GM23338 (cell line): ENCODE measurements at regions not wholly inside any gene's neighbourhood (a gene's known extent, or its start where the extent isn't known, plus 50 kb on each side); places are given as distances from the start of the nearest gene placed in this dataset.

Source experiments
- ATAC-seq: fragments of 200-7000 bp; cut with Tn5 transposase; 3 replicates; pipeline ENCODE4 v1.9.1; 2020
- DNase-seq: peaks from one replicate; pipeline ENCODE4 v3.0.0-alpha.2; 2015; ENCODE audit warnings: low spot score
- H2AFZ ChIP-seq: fragments of 200-600 bp; sonication (generic); 2 replicates; pipeline ENCODE4 v1.8.0; 2016; ENCODE audit warnings: antibody characterized with exemption, mild to moderate bottlenecking, moderate library complexity
- H3F3A ChIP-seq: fragments of 200-600 bp; sonication (generic); replicated peaks from 2 replicates; pipeline ENCODE4 v1.8.0; 2017; ENCODE audit warnings: antibody characterized with exemption, mixed run types, low read depth
- H3K27ac ChIP-seq: fragments of 200-600 bp; sonication (generic); 2 replicates; pipeline ENCODE4 v1.6.1; 2016; ENCODE audit warnings: low read depth
- H3K27me3 ChIP-seq: fragments of 200-600 bp; sonication (generic); 2 replicates; pipeline ENCODE4 v1.8.0; 2016; ENCODE audit warnings: mild to moderate bottlenecking, mixed run types, moderate library complexity; ENCODE audit not compliant: insufficient read depth
- H3K36me3 ChIP-seq: fragments of 200-600 bp; sonication (generic); 2 replicates; pipeline ENCODE4 v1.8.0; 2016; ENCODE audit warnings: mild to moderate bottlenecking; ENCODE audit not compliant: insufficient read depth
- H3K4me1 ChIP-seq: fragments of 200-600 bp; sonication (generic); 2 replicates; pipeline ENCODE4 v1.8.0; 2016; ENCODE audit warnings: mild to moderate bottlenecking, moderate library complexity; ENCODE audit not compliant: insufficient read depth
- H3K4me2 ChIP-seq: fragments of 200-600 bp; sonication (generic); 2 replicates; pipeline ENCODE4 v1.7.1; 2017; ENCODE audit warnings: mixed run types
- H3K4me3 ChIP-seq: fragments of 200-600 bp; sonication (generic); 2 replicates; pipeline ENCODE4 v1.6.1; 2016; ENCODE audit warnings: mixed run types
- H3K79me2 ChIP-seq: fragments of 200-600 bp; sonication (generic); replicated peaks from 2 replicates; pipeline ENCODE4 v1.8.0; 2017; ENCODE audit warnings: mild to moderate bottlenecking; ENCODE audit not compliant: insufficient read depth
- H3K9me2 ChIP-seq: fragments of 200-600 bp; sonication (generic); 2 replicates; pipeline ENCODE4 v1.8.0; 2017; ENCODE audit not compliant: insufficient read depth
- H4K20me1 ChIP-seq: fragments of 200-600 bp; sonication (generic); replicated peaks from 2 replicates; pipeline ENCODE4 v1.8.0; 2017; ENCODE audit warnings: mild to moderate bottlenecking; ENCODE audit not compliant: insufficient read depth
- H3K27ac Mint-ChIP-seq: 2 replicates; pipeline ENCODE4 v1.8.0; 2020; ENCODE audit warnings: inconsistent platforms, mild to moderate bottlenecking, moderate library complexity, mixed read lengths
- H3K27me3 Mint-ChIP-seq: 3 replicates; pipeline ENCODE4 v1.8.0; 2022; ENCODE audit warnings: low read depth, mild to moderate bottlenecking, moderate library complexity, mixed read lengths, inconsistent platforms; ENCODE audit not compliant: insufficient read depth, poor library complexity
- H3K36me3 Mint-ChIP-seq: 3 replicates; pipeline ENCODE4 v1.8.0; 2021; ENCODE audit warnings: low read depth, mild to moderate bottlenecking, inconsistent platforms, moderate library complexity, mixed read lengths
- H3K4me1 Mint-ChIP-seq: 3 replicates; pipeline ENCODE4 v1.8.0; 2020; ENCODE audit warnings: mild to moderate bottlenecking, inconsistent platforms, mixed read lengths
- H3K4me3 Mint-ChIP-seq: 3 replicates; pipeline ENCODE4 v1.8.0; 2021; ENCODE audit warnings: moderate library complexity, mild to moderate bottlenecking, inconsistent platforms, mixed read lengths
- H3K9me3 Mint-ChIP-seq: 3 replicates; pipeline ENCODE4 v1.8.0; 2020; ENCODE audit warnings: moderate library complexity, mild to moderate bottlenecking, inconsistent platforms, mixed read lengths
- CREB1 ChIP-seq: fragments of 250-450 bp; sonication (Bioruptor Pico); IDR thresholded peaks from 2 replicates; pipeline ENCODE4 v1.5.0; 2020; ENCODE audit warnings: low read depth, mild to moderate bottlenecking, moderate library complexity
- ETS1 ChIP-seq: IDR thresholded peaks from 2 replicates; pipeline ENCODE4 v1.6.1; 2016; ENCODE audit warnings: antibody characterized with exemption
- EZH2 ChIP-seq: fragments of 200-600 bp; sonication (generic); IDR thresholded peaks from one replicate; pipeline ENCODE4 v1.8.0; 2017; ENCODE audit warnings: antibody characterized with exemption, mild to moderate bottlenecking, low read depth; ENCODE audit not compliant: unreplicated experiment
- JUNB ChIP-seq: IDR thresholded peaks from one replicate; pipeline ENCODE4 v1.6.1; 2016; ENCODE audit warnings: antibody characterized with exemption; ENCODE audit not compliant: unreplicated experiment
- NANOG ChIP-seq: IDR thresholded peaks from 2 replicates; pipeline ENCODE4 v1.6.1; 2016; ENCODE audit warnings: antibody characterized with exemption, borderline replicate concordance
- POLR2AphosphoS5 ChIP-seq: IDR thresholded peaks from 2 replicates; pipeline ENCODE4 v1.6.1; 2016; ENCODE audit warnings: antibody characterized with exemption, low read depth
- STAT1 ChIP-seq: IDR thresholded peaks from one replicate; pipeline ENCODE4 v1.6.1; 2016; ENCODE audit warnings: antibody characterized with exemption; ENCODE audit not compliant: unreplicated experiment
- ZNF114 ChIP-seq: fragments of 250-450 bp; sonication (Bioruptor Pico); IDR thresholded peaks from 2 replicates; pipeline ENCODE4 v1.5.0; 2020; ENCODE audit warnings: mild to moderate bottlenecking, moderate library complexity
- ZNF331 ChIP-seq: fragments of 250-450 bp; sonication (Bioruptor Pico); IDR thresholded peaks from 2 replicates; pipeline ENCODE4 v1.5.0; 2020; ENCODE audit warnings: low read depth, mild to moderate bottlenecking, moderate library complexity
- TF ChIP-seq, protein P1 (sequence below): IDR thresholded peaks from one replicate; pipeline ENCODE4 v1.6.1; 2018; ENCODE audit warnings: antibody characterized with exemption; ENCODE audit not compliant: unreplicated experiment
- TF ChIP-seq, protein P2 (sequence below), 2 experiments: fragments of 200-600 bp in 1 of 2; sonication (generic) in 1 of 2; conservative IDR thresholded peaks; 2 replicates each; pipeline versions ENCODE4 v1.5.1 to v1.6.1; 2016 to 2017; ENCODE audit warnings: antibody characterized with exemption in 2 of 2, low read depth in 2 of 2, mild to moderate bottlenecking in 2 of 2, moderate library complexity in 1 of 2
- TF ChIP-seq, protein P3 (sequence below): fragments of 250-450 bp; sonication (Bioruptor Pico); IDR thresholded peaks from 2 replicates; pipeline ENCODE4 v1.5.0; 2020; ENCODE audit warnings: mild to moderate bottlenecking, moderate library complexity

GRCh38 chr10:59508956-59509355, 146.6 kb upstream of the FAM13C start (continued):
- no peak for TF ChIP-seq NANOG
- no peak for TF ChIP-seq ZNF331 (CRISPR knock-in tag)
- no peak for TF ChIP-seq POLR2AphosphoS5

DNA sequence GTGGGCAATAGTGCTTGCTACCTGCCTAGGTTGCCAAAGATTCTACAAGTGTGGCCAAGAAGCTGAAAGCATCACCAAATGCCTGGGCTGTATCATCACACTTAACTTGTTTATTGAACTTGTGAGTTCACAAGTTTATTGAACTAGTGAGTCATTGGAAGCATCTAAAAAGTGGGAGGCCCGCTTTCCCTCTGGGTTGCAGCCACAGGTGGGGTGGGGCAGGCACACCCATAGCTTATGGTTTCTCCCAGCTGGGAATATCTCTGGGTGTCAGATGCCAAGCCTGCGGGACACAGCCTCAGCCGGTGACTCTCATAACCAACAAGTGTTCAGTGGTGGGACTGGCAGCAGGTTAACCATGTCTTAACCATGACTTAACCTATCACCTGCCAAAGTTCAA, 145.9 kb upstream of the FAM13C start:
- TF ChIP-seq ETS1 (no peak), EZH2 (no peak), ZNF331 (CRISPR knock-in tag) (no peak), POLR2AphosphoS5 (no peak), CREB1 (CRISPR knock-in tag) (no peak), STAT1 (no peak), NANOG (no peak), ZNF114 (no peak), JUNB (no peak)
- TF ChIP-seq, protein P1, sequence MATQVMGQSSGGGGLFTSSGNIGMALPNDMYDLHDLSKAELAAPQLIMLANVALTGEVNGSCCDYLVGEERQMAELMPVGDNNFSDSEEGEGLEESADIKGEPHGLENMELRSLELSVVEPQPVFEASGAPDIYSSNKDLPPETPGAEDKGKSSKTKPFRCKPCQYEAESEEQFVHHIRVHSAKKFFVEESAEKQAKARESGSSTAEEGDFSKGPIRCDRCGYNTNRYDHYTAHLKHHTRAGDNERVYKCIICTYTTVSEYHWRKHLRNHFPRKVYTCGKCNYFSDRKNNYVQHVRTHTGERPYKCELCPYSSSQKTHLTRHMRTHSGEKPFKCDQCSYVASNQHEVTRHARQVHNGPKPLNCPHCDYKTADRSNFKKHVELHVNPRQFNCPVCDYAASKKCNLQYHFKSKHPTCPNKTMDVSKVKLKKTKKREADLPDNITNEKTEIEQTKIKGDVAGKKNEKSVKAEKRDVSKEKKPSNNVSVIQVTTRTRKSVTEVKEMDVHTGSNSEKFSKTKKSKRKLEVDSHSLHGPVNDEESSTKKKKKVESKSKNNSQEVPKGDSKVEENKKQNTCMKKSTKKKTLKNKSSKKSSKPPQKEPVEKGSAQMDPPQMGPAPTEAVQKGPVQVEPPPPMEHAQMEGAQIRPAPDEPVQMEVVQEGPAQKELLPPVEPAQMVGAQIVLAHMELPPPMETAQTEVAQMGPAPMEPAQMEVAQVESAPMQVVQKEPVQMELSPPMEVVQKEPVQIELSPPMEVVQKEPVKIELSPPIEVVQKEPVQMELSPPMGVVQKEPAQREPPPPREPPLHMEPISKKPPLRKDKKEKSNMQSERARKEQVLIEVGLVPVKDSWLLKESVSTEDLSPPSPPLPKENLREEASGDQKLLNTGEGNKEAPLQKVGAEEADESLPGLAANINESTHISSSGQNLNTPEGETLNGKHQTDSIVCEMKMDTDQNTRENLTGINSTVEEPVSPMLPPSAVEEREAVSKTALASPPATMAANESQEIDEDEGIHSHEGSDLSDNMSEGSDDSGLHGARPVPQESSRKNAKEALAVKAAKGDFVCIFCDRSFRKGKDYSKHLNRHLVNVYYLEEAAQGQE, result no peak
- TF ChIP-seq, protein P2, sequence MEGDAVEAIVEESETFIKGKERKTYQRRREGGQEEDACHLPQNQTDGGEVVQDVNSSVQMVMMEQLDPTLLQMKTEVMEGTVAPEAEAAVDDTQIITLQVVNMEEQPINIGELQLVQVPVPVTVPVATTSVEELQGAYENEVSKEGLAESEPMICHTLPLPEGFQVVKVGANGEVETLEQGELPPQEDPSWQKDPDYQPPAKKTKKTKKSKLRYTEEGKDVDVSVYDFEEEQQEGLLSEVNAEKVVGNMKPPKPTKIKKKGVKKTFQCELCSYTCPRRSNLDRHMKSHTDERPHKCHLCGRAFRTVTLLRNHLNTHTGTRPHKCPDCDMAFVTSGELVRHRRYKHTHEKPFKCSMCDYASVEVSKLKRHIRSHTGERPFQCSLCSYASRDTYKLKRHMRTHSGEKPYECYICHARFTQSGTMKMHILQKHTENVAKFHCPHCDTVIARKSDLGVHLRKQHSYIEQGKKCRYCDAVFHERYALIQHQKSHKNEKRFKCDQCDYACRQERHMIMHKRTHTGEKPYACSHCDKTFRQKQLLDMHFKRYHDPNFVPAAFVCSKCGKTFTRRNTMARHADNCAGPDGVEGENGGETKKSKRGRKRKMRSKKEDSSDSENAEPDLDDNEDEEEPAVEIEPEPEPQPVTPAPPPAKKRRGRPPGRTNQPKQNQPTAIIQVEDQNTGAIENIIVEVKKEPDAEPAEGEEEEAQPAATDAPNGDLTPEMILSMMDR (conservative IDR thresholded peaks at IDR 0.05; ENCODE audit: low read depth in 2 of 2), result no peak
- TF ChIP-seq, protein P3, sequence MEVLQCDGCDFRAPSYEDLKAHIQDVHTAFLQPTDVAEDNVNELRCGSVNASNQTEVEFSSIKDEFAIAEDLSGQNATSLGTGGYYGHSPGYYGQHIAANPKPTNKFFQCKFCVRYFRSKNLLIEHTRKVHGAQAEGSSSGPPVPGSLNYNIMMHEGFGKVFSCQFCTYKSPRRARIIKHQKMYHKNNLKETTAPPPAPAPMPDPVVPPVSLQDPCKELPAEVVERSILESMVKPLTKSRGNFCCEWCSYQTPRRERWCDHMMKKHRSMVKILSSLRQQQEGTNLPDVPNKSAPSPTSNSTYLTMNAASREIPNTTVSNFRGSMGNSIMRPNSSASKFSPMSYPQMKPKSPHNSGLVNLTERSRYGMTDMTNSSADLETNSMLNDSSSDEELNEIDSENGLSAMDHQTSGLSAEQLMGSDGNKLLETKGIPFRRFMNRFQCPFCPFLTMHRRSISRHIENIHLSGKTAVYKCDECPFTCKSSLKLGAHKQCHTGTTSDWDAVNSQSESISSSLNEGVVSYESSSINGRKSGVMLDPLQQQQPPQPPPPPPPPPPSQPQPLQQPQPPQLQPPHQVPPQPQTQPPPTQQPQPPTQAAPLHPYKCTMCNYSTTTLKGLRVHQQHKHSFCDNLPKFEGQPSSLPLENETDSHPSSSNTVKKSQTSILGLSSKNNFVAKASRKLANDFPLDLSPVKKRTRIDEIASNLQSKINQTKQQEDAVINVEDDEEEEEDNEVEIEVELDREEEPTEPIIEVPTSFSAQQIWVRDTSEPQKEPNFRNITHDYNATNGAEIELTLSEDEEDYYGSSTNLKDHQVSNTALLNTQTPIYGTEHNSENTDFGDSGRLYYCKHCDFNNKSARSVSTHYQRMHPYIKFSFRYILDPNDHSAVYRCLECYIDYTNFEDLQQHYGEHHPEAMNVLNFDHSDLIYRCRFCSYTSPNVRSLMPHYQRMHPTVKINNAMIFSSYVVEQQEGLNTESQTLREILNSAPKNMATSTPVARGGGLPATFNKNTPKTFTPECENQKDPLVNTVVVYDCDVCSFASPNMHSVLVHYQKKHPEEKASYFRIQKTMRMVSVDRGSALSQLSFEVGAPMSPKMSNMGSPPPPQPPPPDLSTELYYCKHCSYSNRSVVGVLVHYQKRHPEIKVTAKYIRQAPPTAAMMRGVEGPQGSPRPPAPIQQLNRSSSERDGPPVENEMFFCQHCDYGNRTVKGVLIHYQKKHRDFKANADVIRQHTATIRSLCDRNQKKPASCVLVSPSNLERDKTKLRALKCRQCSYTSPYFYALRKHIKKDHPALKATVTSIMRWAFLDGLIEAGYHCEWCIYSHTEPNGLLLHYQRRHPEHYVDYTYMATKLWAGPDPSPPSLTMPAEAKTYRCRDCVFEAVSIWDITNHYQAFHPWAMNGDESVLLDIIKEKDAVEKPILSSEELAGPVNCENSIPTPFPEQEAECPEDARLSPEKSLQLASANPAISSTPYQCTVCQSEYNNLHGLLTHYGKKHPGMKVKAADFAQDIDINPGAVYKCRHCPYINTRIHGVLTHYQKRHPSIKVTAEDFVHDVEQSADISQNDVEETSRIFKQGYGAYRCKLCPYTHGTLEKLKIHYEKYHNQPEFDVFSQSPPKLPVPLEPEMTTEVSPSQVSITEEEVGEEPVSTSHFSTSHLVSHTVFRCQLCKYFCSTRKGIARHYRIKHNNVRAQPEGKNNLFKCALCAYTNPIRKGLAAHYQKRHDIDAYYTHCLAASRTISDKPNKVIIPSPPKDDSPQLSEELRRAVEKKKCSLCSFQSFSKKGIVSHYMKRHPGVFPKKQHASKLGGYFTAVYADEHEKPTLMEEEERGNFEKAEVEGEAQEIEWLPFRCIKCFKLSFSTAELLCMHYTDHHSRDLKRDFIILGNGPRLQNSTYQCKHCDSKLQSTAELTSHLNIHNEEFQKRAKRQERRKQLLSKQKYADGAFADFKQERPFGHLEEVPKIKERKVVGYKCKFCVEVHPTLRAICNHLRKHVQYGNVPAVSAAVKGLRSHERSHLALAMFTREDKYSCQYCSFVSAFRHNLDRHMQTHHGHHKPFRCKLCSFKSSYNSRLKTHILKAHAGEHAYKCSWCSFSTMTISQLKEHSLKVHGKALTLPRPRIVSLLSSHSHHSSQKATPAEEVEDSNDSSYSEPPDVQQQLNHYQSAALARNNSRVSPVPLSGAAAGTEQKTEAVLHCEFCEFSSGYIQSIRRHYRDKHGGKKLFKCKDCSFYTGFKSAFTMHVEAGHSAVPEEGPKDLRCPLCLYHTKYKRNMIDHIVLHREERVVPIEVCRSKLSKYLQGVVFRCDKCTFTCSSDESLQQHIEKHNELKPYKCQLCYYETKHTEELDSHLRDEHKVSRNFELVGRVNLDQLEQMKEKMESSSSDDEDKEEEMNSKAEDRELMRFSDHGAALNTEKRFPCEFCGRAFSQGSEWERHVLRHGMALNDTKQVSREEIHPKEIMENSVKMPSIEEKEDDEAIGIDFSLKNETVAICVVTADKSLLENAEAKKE, result no peak
- no peak overlapping the region for H3K27ac Mint-ChIP-seq
- H3K9me3 Mint-ChIP-seq, result no peaks in the 10 kb centered on the region
- H3K27me3 Mint-ChIP-seq, result peaks cover 1% of the 10 kb centered on the region
- no peaks in the 10 kb centered on the region for H3K4me1 Mint-ChIP-seq
- no peak for DNase-seq
- ATAC-seq, result no peak
- no peak overlapping the region for H2AFZ ChIP-seq
- no peaks in the 10 kb centered on the region for H3K27me3 ChIP-seq
- H3K36me3 Mint-ChIP-seq, result no peaks in the 10 kb centered on the region
- no peak overlapping the region for H3K4me3 Mint-ChIP-seq
- H3K79me2 ChIP-seq, result no peaks in the 10 kb centered on the region
- H3K9me2 ChIP-seq, result no peaks in the 10 kb centered on the region
- no peak overlapping the region for H3K4me3 ChIP-seq
- no peak overlapping the region for H3K27ac ChIP-seq
- H4K20me1 ChIP-seq, result no peaks in the 10 kb centered on the region
- H3K36me3 ChIP-seq, result no peaks in the 10 kb centered on the region
- no peaks in the 10 kb centered on the region for H3K4me1 ChIP-seq
- no peaks in the 10 kb centered on the region for H3F3A ChIP-seq
- no peak overlapping the region for H3K4me2 ChIP-seq
